Natural killer cell (primary cell): ENCODE measurements at regions not wholly inside any gene's neighbourhood (a gene's known extent, or its start where the extent isn't known, plus 50 kb on each side); places are given as distances from the start of the nearest gene placed in this dataset.
"Not testable (repeated sequence)": the region's sequence is repeated elsewhere in the genome, so short reads cannot be mapped to it uniquely, and the experiment has no call there.

Experiments
- ATAC-seq, 3 donors: fragments of 150-1000 bp in 2 of 3; fragments of 200-7000 bp in 1 of 3; cut with Tn5 transposase; 1 replicate in 1 of 3; 2 replicates in 2 of 3; pipeline ENCODE4 v1.10.0; 2021; ENCODE audit warnings: mild to moderate bottlenecking in 2 of 3, moderate library complexity in 2 of 3
- DNase-seq, 2 donors: peaks; one replicate each; pipeline versions ENCODE4 v3.0.0 to v3.0.0-alpha.2; 2013 to 2021; ENCODE audit warnings: mixed read lengths in 1 of 2
- H3K27ac ChIP-seq: one replicate; pipeline ENCODE4 v1.5.1; 2013; ENCODE audit warnings: mild to moderate bottlenecking, low read length
- H3K27me3 ChIP-seq: one replicate; pipeline ENCODE4 v1.6.1; 2013; ENCODE audit warnings: low read length; ENCODE audit not compliant: control insufficient read depth, insufficient read depth
- H3K36me3 ChIP-seq: one replicate; pipeline ENCODE4 v1.6.1; 2013; ENCODE audit warnings: low read length; ENCODE audit not compliant: control insufficient read depth, insufficient read depth
- H3K4me1 ChIP-seq: one replicate; pipeline ENCODE4 v1.6.1; 2013; ENCODE audit warnings: low read length; ENCODE audit not compliant: control insufficient read depth, insufficient read depth
- H3K4me3 ChIP-seq: one replicate; pipeline ENCODE4 v1.5.1; 2013; ENCODE audit warnings: low read length
- H3K9me3 ChIP-seq: one replicate; pipeline ENCODE4 v1.6.1; 2013; ENCODE audit warnings: low read length; ENCODE audit not compliant: control insufficient read depth, insufficient read depth
- H3K27ac Mint-ChIP-seq, 2 donors: one replicate each; pipeline ENCODE4 v1.8.0; 2022; ENCODE audit warnings: mild to moderate bottlenecking in 2 of 2, mixed read lengths in 2 of 2, moderate library complexity in 1 of 2
- H3K27me3 Mint-ChIP-seq, 2 donors: one replicate each; pipeline ENCODE4 v1.8.0; 2022; ENCODE audit warnings: low read depth in 2 of 2, mixed read lengths in 2 of 2
- H3K36me3 Mint-ChIP-seq: one replicate; pipeline ENCODE4 v1.8.0; 2022; ENCODE audit warnings: mixed read lengths
- H3K4me1 Mint-ChIP-seq, 2 donors: one replicate each; pipeline ENCODE4 v1.8.0; 2022; ENCODE audit warnings: mixed read lengths in 2 of 2
- H3K4me3 Mint-ChIP-seq: one replicate; pipeline ENCODE4 v1.8.0; 2022; ENCODE audit warnings: mild to moderate bottlenecking, moderate library complexity, mixed read lengths
- H3K9me3 Mint-ChIP-seq, 2 donors: one replicate each; pipeline ENCODE4 v1.8.0; 2022; ENCODE audit warnings: mixed read lengths in 2 of 2
- WGBS: methylation state at CpG from one replicate; pipeline ENCODE4 v1.1.7; 2013; ENCODE audit warnings: missing lambda C conversion rate; ENCODE audit not compliant: insufficient coverage; 5-methylcytosine and 5-hydroxymethylcytosine counted together
- intact Hi-C: fragments of 100-400 bp; cut with micrococcal nuclease; formaldehyde crosslinking; loops from one replicate; pipeline ENCODE4 v1.14.2; 2022

DNA sequence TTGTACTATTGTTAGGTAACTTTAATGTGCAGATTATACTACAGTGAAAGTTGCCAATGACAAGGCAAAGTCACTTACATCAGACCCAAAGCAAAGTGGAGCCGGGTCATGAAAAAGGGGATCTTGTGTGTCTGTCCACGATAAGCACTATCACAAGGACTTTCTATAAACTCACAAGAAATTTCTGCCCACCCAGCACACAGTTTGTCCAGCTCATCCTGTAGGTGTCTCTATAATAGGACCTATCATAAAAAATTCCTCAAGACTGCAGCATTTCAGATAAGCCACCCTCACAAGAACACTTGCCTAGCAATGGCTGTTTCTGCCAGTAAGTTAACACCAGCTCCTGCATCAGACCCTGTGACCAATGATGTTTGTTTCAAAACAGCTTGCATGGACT is 335.9 kb downstream of the OR4F29 start:
- H3K4me3 Mint-ChIP-seq, intact Hi-C loops, H3K27me3 Mint-ChIP-seq, H3K9me3 Mint-ChIP-seq, H3K4me3 ChIP-seq, H3K4me1 Mint-ChIP-seq, ATAC-seq, H3K27me3 ChIP-seq, H3K27ac ChIP-seq, DNase-seq, H3K4me1 ChIP-seq, H3K36me3 ChIP-seq, H3K27ac Mint-ChIP-seq, H3K9me3 ChIP-seq, H3K36me3 Mint-ChIP-seq: not testable (repeated sequence)
- WGBS: 89% methylated on average over 1 of the region's 2 CpGs

DNA sequence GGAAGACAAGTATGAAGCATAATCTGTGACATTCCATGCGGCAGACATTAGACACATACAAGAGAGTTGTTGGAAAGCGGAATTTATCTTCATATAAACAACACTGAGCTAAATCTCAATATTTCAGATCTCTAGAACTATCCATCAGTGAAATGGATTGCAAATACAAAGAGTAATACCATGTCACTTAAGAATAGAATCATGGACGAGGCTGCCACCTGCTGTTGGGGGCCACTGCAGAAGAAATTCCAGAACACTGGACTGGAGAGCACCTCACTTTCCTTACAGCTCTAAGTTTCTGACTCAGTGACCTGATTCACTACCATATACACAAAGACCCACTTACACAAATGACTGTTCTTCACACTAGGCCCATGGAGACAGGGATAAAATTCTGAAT is 346.7 kb downstream of the OR4F29 start:
- H3K9me3 ChIP-seq, H3K36me3 ChIP-seq, H3K27me3 ChIP-seq, H3K4me3 ChIP-seq, H3K4me1 ChIP-seq, intact Hi-C loops, H3K4me3 Mint-ChIP-seq, H3K27me3 Mint-ChIP-seq, H3K36me3 Mint-ChIP-seq, H3K9me3 Mint-ChIP-seq, ATAC-seq, H3K27ac ChIP-seq, H3K27ac Mint-ChIP-seq, H3K4me1 Mint-ChIP-seq, DNase-seq: not testable (repeated sequence)
- WGBS: no CpG with 5 or more reads among the region's 3 CpGs

DNA sequence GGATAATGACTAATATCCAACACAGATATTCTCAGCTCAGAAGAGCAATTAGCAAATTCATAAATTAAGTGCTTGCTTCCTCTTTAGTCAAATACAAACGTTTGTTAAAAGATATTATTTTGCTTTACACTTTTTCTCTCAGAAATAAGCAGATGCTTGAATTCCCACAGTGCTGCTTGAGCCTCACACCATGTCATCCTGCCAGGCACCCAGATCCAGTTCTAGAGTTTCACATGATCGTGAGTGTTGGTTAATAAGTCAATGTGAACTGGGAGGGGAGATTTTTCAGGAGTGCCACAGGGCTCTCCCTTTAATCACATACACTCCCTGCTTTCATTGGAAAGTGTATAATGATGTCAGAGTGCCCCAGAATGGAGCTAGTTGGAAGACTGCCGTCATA is 352.0 kb downstream of the OR4F29 start:
- H3K4me3 Mint-ChIP-seq, H3K27me3 Mint-ChIP-seq, H3K27ac Mint-ChIP-seq, H3K4me3 ChIP-seq, intact Hi-C loops, H3K9me3 ChIP-seq, H3K27me3 ChIP-seq, H3K27ac ChIP-seq, H3K36me3 Mint-ChIP-seq, H3K4me1 ChIP-seq, H3K4me1 Mint-ChIP-seq, H3K36me3 ChIP-seq, DNase-seq, ATAC-seq, H3K9me3 Mint-ChIP-seq: not testable (repeated sequence)
- WGBS: no CpG with 5 or more reads among the region's 3 CpGs

DNA sequence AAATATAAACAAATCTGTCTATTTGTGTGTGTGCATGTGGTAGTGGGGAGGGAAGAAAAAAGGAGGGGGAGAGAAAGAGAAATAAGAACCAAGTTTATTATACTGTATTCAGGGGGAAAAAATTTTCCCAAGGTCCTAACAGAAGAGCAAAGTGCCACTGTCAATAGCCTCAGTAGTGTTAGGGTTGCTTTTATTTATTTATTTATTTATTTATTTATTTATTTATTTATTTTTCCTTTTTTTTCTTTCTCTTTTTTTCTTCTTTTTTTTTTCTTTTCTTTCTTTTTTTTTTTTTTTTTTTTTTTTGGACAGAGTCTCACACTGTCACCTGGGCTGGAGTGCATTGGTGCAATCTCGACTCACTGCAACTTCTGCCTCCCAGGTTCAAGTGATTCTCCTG is 352.7 kb downstream of the OR4F29 start:
- H3K27ac ChIP-seq, H3K27me3 ChIP-seq, H3K36me3 ChIP-seq, H3K4me3 Mint-ChIP-seq, ATAC-seq, H3K9me3 Mint-ChIP-seq, H3K27ac Mint-ChIP-seq, H3K4me1 Mint-ChIP-seq, H3K4me1 ChIP-seq, H3K4me3 ChIP-seq, H3K9me3 ChIP-seq, intact Hi-C loops, H3K27me3 Mint-ChIP-seq, H3K36me3 Mint-ChIP-seq, DNase-seq: not testable (repeated sequence)
- WGBS: no CpG with 5 or more reads among the region's 1 CpG

DNA sequence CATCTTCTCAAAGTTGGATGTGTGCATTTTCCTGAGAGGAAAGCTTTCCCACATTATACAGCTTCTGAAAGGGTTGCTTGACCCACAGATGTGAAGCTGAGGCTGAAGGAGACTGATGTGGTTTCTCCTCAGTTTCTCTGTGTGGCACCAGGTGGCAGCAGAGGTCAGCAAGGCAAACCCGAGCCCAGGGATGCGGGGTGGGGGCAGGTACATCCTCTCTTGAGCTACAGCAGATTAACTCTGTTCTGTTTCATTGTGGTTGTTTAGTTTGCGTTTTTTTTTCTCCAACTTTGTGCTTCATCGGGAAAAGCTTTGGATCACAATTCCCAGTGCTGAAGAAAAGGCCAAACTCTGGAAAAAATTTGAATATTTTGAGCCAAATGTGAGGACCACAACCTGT is 360.2 kb downstream of the OR4F29 start:
- H3K4me1 Mint-ChIP-seq, H3K4me3 ChIP-seq, H3K36me3 ChIP-seq, H3K9me3 ChIP-seq, H3K27ac ChIP-seq, DNase-seq, H3K4me3 Mint-ChIP-seq, H3K27me3 ChIP-seq, ATAC-seq, H3K4me1 ChIP-seq, intact Hi-C loops, H3K9me3 Mint-ChIP-seq, H3K27me3 Mint-ChIP-seq, H3K36me3 Mint-ChIP-seq, H3K27ac Mint-ChIP-seq: not testable (repeated sequence)
- 0% methylated on average over 3 of the region's 4 CpGs for WGBS

DNA sequence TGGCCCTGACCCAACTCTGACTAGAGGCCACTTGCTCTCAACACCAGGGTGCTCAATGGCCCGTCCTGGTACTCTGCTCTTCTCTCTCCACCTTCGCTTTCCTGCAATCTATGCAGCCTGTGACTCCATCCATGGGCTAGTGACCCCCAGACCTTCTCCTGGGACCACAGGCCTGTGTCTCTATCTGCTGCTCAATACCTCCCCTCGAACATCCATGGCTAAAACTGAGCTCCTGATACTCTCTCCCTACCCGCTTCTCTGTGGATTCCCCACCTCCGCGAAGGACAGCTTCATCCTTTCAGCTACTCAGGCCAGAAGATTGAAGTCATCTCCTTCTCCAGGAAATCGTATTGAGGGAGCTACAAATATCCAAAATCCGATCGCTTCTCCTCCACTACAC is 363.4 kb downstream of the OR4F29 start:
- H3K27ac ChIP-seq, ATAC-seq, H3K9me3 ChIP-seq, intact Hi-C loops, H3K9me3 Mint-ChIP-seq, DNase-seq, H3K4me1 Mint-ChIP-seq, H3K27me3 ChIP-seq, H3K4me3 ChIP-seq, H3K27ac Mint-ChIP-seq, H3K36me3 ChIP-seq, H3K4me1 ChIP-seq, H3K4me3 Mint-ChIP-seq, H3K36me3 Mint-ChIP-seq: not testable (repeated sequence)
- WGBS: 71% methylated on average over 3 of the region's 9 CpGs
- peaks cover 7 to 15% of the 10 kb centered on the region in 2 donors for H3K27me3 Mint-ChIP-seq

DNA sequence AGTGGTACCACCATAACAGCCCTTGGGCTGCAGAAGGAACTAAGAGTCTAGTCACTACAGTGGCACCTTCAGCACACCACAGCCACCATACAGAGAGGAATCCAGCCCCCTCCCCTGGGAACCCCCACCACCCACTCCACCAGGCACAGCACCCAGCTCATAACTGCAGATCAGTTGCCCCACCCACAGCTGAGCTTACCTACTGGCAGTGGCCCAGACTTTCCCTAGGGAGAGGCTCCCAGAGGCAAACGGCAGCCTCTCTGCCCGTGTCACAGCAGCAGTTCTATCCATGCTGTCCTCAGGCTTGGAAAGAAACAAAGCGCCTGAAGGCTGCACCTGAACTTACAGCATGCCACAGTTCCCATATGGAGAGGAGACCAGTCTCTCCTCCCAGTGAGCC is 372.3 kb downstream of the OR4F29 start:
- DNase-seq, H3K27me3 Mint-ChIP-seq, H3K4me1 Mint-ChIP-seq, intact Hi-C loops, H3K4me1 ChIP-seq, H3K4me3 ChIP-seq, ATAC-seq, H3K27me3 ChIP-seq, H3K36me3 Mint-ChIP-seq, H3K4me3 Mint-ChIP-seq, H3K27ac Mint-ChIP-seq, H3K9me3 Mint-ChIP-seq, H3K36me3 ChIP-seq, H3K9me3 ChIP-seq, H3K27ac ChIP-seq: not testable (repeated sequence)
- 91% methylated on average over 3 of the region's 3 CpGs for whole genome bisulfite sequencing

DNA sequence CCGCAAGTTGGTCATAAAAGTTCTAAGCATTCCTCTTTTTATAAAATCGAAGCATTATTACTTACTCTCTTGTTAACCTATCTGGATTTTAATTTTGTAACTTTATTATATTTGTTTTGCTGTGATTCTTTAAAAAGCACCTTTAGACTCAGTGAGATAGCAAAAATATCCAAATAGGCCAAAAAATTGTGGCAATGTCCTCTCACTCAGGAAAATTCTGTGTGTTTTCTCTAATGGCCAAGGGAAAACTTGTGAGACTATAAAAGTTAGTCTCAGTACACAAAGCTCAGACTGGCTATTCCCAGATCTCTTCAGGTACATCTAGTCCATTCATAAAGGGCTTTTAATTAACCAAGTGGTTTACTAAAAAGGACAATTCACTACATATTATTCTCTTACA is 386.4 kb downstream of the OR4F29 start, which contains the start of gene OR4F5:
OR4F5 (plus strand) TSS at position 301 of the 400 bp plus-strand sequence.
- H3K9me3 Mint-ChIP-seq: not testable (repeated sequence)

More for the DNA sequence above, 386.4 kb downstream of the OR4F29 start, which contains the start of gene OR4F5:
- H3K27ac ChIP-seq, H3K27me3 Mint-ChIP-seq, H3K27me3 ChIP-seq, intact Hi-C loops, H3K27ac Mint-ChIP-seq, H3K4me1 Mint-ChIP-seq, DNase-seq, H3K9me3 ChIP-seq, H3K4me3 ChIP-seq, H3K36me3 Mint-ChIP-seq, H3K4me3 Mint-ChIP-seq, H3K36me3 ChIP-seq, ATAC-seq, H3K4me1 ChIP-seq: not testable (repeated sequence)
- no CpG with 5 or more reads among the region's 2 CpGs for WGBS
